ENCODE measurements at regions not wholly inside any gene's neighbourhood (a gene's known extent, or its start where the extent isn't known, plus 50 kb on each side); places are given as distances from the start of the nearest gene placed in this dataset.

- H4K20me1 ChIP-seq (ENCODE audit: insufficient read depth, low read length): no peaks in the 10 kb centered on the region
- no peaks in the 10 kb centered on the region for H3K36me3 ChIP-seq (ENCODE audit: insufficient read depth, low read length)
- H3K27ac ChIP-seq (ENCODE audit: low read depth, low read length): no peak overlapping the region
Observed at GRCh38 chr18:1446765-1447164, 542.1 kb downstream of the ADCYAP1 start.

GRCh38 chr18:1452821-1453220, 548.1 kb downstream of the ADCYAP1 start:
- no peak for DNase-seq (ENCODE audit: insufficient read length, low spot score, missing footprints)
- no peaks in the 10 kb centered on the region for H4K20me1 ChIP-seq (ENCODE audit: insufficient read depth, low read length)
- no peak overlapping the region for H2AFZ ChIP-seq (ENCODE audit: low read length)
- H3K36me3 ChIP-seq (ENCODE audit: insufficient read depth, low read length): no peaks in the 10 kb centered on the region
- H3K4me3 ChIP-seq (ENCODE audit: insufficient read depth, low read length): no peak overlapping the region
- no peaks in the 10 kb centered on the region for H3K79me2 ChIP-seq (ENCODE audit: insufficient read depth, low read length)
- H3K27ac ChIP-seq (ENCODE audit: low read depth, low read length): no peak overlapping the region
- H3K27me3 ChIP-seq (ENCODE audit: insufficient read depth, low read length): no peaks in the 10 kb centered on the region
- no peak for TF ChIP-seq CTCF (IDR thresholded peaks at IDR 0.05; ENCODE audit: extremely low read depth, low read depth, low read length)
- H3K4me2 ChIP-seq (ENCODE audit: insufficient read depth, low read length): no peak overlapping the region
- no peaks in the 10 kb centered on the region for H3K4me1 ChIP-seq (ENCODE audit: insufficient read depth, low read length)
- H3K9me3 ChIP-seq (ENCODE audit: low read depth, low read length): peaks cover 3% of the 10 kb centered on the region

More at GRCh38 chr18:1446765-1447164, 542.1 kb downstream of the ADCYAP1 start:
- no peaks in the 10 kb centered on the region for H3K4me1 ChIP-seq (ENCODE audit: insufficient read depth, low read length)
- no peak for TF ChIP-seq CTCF (IDR thresholded peaks at IDR 0.05; ENCODE audit: extremely low read depth, low read depth, low read length)
- no peak for DNase-seq (ENCODE audit: insufficient read length, low spot score, missing footprints)
- no peaks in the 10 kb centered on the region for H3K79me2 ChIP-seq (ENCODE audit: insufficient read depth, low read length)
- H3K27me3 ChIP-seq (ENCODE audit: insufficient read depth, low read length): no peaks in the 10 kb centered on the region
- no peak overlapping the region for H2AFZ ChIP-seq (ENCODE audit: low read length)
- H3K4me2 ChIP-seq (ENCODE audit: insufficient read depth, low read length): no peak overlapping the region
- peaks cover 3% of the 10 kb centered on the region for H3K9me3 ChIP-seq (ENCODE audit: low read depth, low read length)
- no peak overlapping the region for H3K4me3 ChIP-seq (ENCODE audit: insufficient read depth, low read length)

GRCh38 chr18:1455605-1456004, 550.9 kb downstream of the ADCYAP1 start:
- H3K36me3 ChIP-seq (ENCODE audit: insufficient read depth, low read length): no peaks in the 10 kb centered on the region
- H3K4me2 ChIP-seq (ENCODE audit: insufficient read depth, low read length): no peak overlapping the region
- no peak overlapping the region for H3K4me3 ChIP-seq (ENCODE audit: insufficient read depth, low read length)
- H3K27me3 ChIP-seq (ENCODE audit: insufficient read depth, low read length): no peaks in the 10 kb centered on the region
- no peak for TF ChIP-seq CTCF (IDR thresholded peaks at IDR 0.05; ENCODE audit: extremely low read depth, low read depth, low read length)
- no peak for DNase-seq (ENCODE audit: insufficient read length, low spot score, missing footprints)
- no peaks in the 10 kb centered on the region for H4K20me1 ChIP-seq (ENCODE audit: insufficient read depth, low read length)
- H3K79me2 ChIP-seq (ENCODE audit: insufficient read depth, low read length): no peaks in the 10 kb centered on the region
- no peaks in the 10 kb centered on the region for H3K4me1 ChIP-seq (ENCODE audit: insufficient read depth, low read length)
- H3K9me3 ChIP-seq (ENCODE audit: low read depth, low read length): peaks cover 3% of the 10 kb centered on the region
- H2AFZ ChIP-seq (ENCODE audit: low read length): no peak overlapping the region
- H3K27ac ChIP-seq (ENCODE audit: low read depth, low read length): no peak overlapping the region

GRCh38 chr18:1458547-1458946, 553.9 kb downstream of the ADCYAP1 start:
- no peak for TF ChIP-seq CTCF (IDR thresholded peaks at IDR 0.05; ENCODE audit: extremely low read depth, low read depth, low read length)
- Histone ChIP-seq H3K4me1 (ENCODE audit: insufficient read depth, low read length) (no peaks in the 10 kb centered on the region), H3K9me3 (ENCODE audit: low read depth, low read length) (no peaks in the 10 kb centered on the region)

More at GRCh38 chr18:1458547-1458946, 553.9 kb downstream of the ADCYAP1 start:
- no peaks in the 10 kb centered on the region for H3K27me3 ChIP-seq (ENCODE audit: insufficient read depth, low read length)
- H3K79me2 ChIP-seq (ENCODE audit: insufficient read depth, low read length): no peaks in the 10 kb centered on the region
- no peak overlapping the region for H3K27ac ChIP-seq (ENCODE audit: low read depth, low read length)
- no peaks in the 10 kb centered on the region for H4K20me1 ChIP-seq (ENCODE audit: insufficient read depth, low read length)
- no peak overlapping the region for H3K4me2 ChIP-seq (ENCODE audit: insufficient read depth, low read length)
- no peaks in the 10 kb centered on the region for H3K36me3 ChIP-seq (ENCODE audit: insufficient read depth, low read length)
- no peak for DNase-seq (ENCODE audit: insufficient read length, low spot score, missing footprints)
- H2AFZ ChIP-seq (ENCODE audit: low read length): no peak overlapping the region
- H3K4me3 ChIP-seq (ENCODE audit: insufficient read depth, low read length): no peak overlapping the region

Data from osteoblast (primary cell).